NCI-H345 treated with DMSO at 0.1 percent for 48 hours (cell line): ENCODE measurements at regions not wholly inside any gene's neighbourhood (a gene's known extent, or its start where the extent isn't known, plus 50 kb on each side); places are given as distances from the start of the nearest gene placed in this dataset.
"Not testable (repeated sequence)": the region's sequence is repeated elsewhere in the genome, so short reads cannot be mapped to it uniquely, and the experiment has no call there.

Source experiments
- DNase-seq: peaks from one replicate; lab custom pipeline; 2025; ENCODE audit not compliant: unreplicated experiment; lab: John Stamatoyannopoulos, UW

DNA sequence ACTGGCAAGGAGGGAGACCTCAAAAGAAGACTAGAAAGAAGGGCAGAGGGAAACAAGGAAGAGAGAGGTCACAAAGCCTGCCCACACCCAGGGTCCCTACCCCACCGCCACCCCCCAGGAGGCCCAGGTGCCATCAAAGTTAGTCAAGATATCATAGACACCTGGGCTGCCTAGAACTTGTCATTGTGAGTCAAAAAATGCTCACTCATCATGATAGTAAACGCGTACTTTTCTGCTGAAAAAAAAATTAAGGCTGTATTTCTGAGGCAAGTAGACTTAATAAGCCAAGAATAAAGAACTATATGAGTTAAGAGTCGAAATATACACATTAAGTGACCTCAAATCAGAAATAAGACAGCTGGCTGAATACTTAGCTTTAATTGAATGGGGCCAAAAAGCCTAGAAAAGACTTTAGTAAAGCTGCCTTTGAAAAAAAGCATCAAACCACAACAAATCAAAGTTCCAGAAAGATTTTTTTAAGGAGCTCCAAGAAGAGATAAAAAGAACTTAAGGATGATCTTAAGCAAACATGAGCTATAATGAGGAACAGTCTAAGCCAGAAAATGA is 415.5 kb upstream of the PPP2R3A start:
- DNase-seq = no peak

DNA sequence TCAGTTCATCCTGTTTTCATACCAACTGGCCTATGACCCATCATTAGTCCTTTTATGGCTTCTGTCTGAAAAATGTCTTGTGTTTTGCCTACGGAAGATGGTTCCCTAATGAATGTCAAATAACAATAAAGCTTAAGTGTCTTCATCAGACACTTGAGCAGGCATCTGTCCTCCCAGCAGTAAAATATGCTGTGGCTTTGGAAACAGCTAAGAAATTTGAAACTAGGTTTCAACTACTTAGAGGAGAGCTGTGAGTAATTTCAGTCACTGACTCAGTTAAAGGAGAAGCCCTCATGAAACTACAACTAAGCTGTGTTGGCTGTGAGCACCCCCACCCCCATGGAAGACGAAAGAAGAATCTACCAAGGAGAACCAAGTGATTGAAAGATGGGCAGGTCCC is 409.4 kb upstream of the PPP2R3A start:
- no peak for DNase-seq

- no peak for DNase-seq
Measured at GRCh38 chr3:135558150-135558783, 407.3 kb upstream of the PPP2R3A start.

- no peak for DNase-seq
Measured at GRCh38 chr3:135558906-135559305, 406.6 kb upstream of the PPP2R3A start.

GRCh38 chr3:135559802-135560201 is 405.7 kb upstream of the PPP2R3A start:
- no peak for DNase-seq

GRCh38 chr3:135560847-135561246 is 404.7 kb upstream of the PPP2R3A start:
- no peak for DNase-seq

GRCh38 chr3:135564696-135565095 is 400.8 kb upstream of the PPP2R3A start:
- no peak for DNase-seq

DNA sequence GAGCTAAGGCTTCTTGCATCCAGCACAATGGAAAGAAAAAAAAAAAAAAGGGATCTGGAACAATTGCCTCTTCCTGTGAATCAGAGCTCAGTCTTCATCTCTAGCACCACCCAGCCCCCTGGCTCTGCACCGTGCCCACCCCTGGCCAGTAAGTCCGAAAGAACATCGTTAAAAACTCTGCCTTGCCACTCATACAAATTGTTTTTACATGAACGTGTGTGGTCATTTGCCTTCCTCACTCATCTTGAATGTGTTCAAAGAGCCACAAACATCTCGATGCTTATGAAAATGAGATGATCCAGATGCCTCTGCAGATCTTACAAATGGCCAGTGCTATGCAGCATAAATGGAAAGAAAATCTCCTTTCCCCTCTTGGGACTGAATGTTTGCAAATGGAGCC is 400.0 kb upstream of the PPP2R3A start:
- no peak for DNase-seq

DNA sequence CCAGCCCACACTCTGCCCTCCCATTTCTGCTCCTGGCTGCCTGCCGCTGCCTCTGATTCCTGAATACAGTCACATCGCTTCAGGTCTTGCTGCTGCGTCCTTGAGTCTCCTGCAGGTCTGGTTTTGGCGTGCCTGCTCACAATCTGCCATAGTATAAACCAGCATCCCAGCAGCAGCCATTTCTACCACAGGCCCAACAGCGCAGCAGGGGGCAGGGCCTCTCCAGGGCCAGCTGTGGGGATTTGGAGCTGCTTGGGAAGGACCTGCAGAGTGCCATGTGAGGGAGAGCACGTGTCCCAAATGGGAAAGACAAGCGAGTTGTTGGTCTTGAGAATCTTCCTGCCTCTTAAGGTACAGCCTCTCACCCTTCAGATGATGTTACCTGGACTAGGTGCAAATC is 398.3 kb upstream of the PPP2R3A start:
- DNase-seq = no peak

DNA sequence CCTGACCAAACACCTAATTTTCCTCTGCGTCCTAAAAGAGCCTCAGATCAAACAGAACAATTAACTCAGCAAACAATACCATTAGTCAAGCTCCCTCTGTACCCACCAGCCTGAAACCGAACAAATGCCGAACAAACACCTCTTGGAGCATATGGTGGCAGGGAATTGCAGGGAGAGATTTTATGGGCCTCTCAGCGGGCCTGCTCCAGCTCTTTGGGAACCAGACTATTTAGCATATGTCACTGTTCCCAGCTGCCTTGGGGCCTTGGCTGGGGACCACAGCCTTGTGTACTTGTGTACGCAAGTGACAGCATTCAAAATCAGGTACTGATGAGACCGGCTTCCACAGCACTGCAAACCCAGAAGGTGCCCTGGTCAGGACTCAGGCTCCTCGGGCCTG is 388.8 kb upstream of the PPP2R3A start:
- DNase-seq = no peak

- DNase-seq = no peak
Measured at GRCh38 chr3:135581806-135582205, 383.7 kb upstream of the PPP2R3A start.

- DNase-seq = no peak
Measured at GRCh38 chr3:135582800-135583199, 382.7 kb upstream of the PPP2R3A start.

DNA sequence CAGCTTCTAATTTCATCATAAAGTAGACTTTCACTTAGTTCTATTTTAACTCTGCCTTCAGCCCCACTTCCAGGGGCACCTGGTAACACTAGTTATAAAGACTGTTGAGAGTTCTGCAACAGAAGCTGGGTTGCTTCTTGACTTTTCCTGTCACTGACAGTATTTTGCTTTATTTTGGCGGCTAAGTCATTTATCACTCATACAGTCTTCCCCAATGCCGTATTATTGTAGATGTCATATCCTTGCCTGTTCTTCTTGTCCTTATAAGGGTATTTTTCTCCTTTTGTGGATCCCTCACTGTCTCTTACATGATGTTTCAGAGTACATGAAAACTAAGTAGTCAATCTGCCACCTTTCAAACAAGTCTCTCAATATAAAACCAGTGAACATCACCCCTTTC is 369.0 kb upstream of the PPP2R3A start:
- no peak for DNase-seq

DNA sequence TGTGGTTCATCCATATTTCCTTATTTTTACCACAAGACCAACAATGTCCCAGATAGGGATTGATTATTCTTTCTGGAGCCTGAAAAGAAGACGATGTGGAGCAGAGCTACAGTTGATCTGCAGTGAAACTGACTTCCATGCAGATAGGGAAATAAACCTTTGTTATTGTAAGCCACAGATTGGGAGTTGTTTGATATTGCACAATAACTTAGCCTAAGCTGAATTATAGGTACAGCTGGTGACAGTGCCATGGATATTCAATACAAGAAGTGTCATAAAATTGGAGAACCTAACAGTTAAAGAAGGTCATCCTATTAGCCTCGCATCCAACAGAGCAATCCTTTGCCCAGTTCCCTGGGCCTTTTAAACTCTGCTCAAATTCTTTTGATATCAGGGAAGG is 367.7 kb upstream of the PPP2R3A start:
- DNase-seq = no peak

- no peak for DNase-seq
Measured at GRCh38 chr3:135598597-135598996, 366.9 kb upstream of the PPP2R3A start.

GRCh38 chr3:135604512-135604911 is 361.0 kb upstream of the PPP2R3A start:
- not testable (repeated sequence) for DNase-seq

- no peak for DNase-seq
Measured at GRCh38 chr3:135618123-135618522, 347.4 kb upstream of the PPP2R3A start.

DNA sequence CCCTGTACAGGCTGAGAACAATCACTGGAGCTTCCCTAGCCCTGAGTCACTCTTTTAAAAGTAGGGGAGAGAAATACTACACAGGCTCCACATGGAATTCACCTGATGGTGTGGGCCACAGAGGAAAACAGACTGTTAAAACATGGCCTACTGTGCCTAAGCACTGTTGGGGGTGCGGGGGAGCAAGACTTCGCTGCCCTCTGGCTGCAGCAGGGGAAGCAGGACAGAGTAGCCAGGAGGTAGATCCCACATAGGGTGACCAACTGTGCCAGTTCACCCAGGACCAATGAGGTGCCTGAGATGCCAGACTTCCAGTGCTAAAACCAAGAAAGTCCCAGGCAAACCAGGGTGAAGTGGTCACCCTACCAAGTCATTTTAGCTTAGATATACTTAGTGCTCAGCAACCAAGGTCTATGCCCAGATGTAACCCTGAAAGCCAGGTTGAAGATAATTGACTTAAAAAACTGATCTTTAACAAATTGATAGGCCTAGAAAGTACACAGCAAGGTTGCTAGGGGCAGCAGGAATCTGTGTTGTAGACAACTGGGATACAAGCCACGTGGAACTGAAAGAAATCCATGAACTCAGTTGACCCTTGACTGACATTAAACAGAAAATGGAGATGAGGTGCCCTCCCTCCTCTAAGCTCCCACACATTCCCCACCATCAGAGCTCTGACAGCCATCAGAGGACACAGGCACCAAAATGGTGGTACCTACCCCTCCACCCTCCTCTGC is 344.2 kb upstream of the PPP2R3A start:
- DNase-seq = no peak

DNA sequence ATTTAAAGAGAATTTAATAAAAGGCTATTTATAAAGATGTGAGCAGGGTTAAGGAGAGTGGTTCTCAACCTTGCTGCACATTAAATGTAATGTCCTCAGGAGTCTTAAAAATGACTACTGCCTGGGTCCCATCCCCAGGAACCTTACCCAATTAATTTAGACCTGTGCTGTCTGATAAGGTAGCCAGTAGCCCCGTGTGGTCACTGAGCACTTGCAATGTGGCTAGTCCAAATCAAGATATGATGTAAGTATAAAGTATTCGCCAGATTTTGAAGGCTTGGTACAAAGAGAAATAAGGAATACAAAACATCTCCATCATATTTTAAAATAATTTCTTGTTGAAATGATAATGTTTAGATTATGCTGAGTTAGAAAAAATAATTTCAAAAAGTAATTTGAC is 343.3 kb upstream of the PPP2R3A start:
- no peak for DNase-seq

DNA sequence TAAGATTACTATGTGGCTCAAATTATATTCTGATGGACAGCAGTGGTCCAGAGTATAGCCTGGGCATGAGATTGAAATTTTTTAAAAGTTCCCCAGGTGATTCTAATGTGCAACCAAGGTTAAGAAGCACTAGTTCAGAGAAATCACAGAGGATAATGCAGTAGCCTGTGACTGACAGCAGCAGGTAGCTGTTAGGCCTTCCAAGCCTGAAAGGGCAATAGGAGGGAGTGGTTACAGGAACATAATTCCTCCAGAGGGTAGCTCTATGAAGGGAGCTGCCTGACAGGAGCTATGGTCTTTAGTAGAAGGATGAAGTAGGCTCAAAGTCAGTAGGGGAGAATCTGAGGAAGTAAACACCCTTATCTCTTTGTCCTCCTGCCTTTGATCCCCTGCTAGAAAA is 342.9 kb upstream of the PPP2R3A start:
- DNase-seq = no peak

DNA sequence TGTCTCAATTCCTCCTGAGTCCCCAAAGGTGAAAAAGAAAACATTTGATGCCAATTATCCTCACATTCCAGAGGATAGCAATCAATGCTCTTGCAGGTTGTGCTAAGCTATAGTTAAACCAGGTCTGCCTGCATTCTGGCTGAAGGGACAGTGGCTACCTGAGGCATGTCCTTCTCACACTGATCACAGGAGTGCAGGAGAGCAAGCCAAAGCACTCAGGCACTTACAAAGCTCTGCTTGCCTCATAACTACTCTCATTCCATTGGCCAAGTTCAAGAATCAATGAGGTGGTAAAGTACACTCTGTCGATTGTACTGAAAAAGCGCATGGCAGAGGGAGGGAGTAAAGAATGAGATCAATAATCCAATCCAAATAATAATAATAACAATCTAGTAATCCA is 342.0 kb upstream of the PPP2R3A start:
- no peak for DNase-seq

DNA sequence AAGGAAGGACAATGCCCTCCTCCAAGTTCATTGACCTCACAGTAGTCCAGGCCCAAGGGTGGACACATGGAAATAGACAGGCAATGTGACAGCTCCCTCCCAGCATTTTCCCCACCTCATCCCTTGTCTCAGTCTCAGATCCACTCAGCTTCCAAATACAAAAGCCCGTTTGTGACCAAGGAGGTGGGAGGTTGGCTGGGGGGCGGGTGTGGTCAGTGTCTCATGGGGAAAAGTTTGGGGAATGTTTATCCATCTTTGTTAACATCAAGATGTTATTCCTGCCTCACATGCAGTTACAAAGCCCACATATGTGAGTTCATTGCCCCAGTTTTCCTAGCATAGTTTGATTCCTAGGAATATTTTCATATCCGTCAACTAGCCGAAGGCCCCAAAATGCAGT is 338.5 kb upstream of the PPP2R3A start:
- no peak for DNase-seq
